Choroid plexus epithelial cell (primary cell): ENCODE measurements at regions not wholly inside any gene's neighbourhood (a gene's known extent, or its start where the extent isn't known, plus 50 kb on each side); places are given as distances from the start of the nearest gene placed in this dataset.

Experiments
- DNase-seq: peaks from one replicate; pipeline ENCODE4 v3.0.0-alpha.2; 2010; ENCODE audit warnings: low read depth
- H3K4me3 ChIP-seq: 2 replicates; pipeline ENCODE4 v1.5.1; 2011; ENCODE audit warnings: low read depth, mild to moderate bottlenecking, control low read depth, low read length, moderate library complexity
- TF ChIP-seq, protein P1 (sequence below): conservative IDR thresholded peaks from 2 replicates; pipeline ENCODE4 v1.5.1; 2011; ENCODE audit warnings: low read depth, mild to moderate bottlenecking, control low read depth, inconsistent platforms, low read length, moderate library complexity

DNA sequence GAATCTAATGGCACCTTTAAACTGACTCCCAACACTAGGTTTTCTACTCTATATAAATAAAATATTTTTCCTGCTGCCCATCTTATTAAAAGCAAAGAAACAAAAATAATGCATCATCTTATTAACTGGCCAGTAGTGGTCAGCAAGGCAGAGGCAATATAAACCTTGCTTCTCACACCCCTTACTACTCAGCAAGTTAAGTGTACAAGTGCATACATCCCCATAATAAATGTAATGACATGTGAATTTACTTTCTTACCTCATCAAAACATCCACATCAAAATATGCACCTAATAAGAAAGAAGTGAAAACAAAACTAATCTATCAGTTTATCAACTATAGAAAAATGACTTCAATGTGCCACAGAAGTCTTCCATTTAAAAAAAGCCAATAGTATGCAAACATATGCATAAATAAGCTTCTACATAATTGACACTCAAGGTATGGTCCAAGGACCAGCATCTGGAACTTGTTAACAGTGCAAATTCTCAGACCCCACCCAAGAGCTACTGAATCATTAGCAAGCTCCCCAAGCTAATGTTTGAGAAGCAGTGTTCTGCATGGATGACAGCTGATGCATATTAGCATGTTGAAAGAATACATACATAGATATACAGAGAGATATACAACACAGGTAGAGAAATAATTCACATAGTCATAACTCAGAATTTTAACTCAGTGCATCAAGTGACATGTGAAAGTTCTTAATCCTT is 182.7 kb downstream of the C7orf25 start:
- TF ChIP-seq, protein P1, sequence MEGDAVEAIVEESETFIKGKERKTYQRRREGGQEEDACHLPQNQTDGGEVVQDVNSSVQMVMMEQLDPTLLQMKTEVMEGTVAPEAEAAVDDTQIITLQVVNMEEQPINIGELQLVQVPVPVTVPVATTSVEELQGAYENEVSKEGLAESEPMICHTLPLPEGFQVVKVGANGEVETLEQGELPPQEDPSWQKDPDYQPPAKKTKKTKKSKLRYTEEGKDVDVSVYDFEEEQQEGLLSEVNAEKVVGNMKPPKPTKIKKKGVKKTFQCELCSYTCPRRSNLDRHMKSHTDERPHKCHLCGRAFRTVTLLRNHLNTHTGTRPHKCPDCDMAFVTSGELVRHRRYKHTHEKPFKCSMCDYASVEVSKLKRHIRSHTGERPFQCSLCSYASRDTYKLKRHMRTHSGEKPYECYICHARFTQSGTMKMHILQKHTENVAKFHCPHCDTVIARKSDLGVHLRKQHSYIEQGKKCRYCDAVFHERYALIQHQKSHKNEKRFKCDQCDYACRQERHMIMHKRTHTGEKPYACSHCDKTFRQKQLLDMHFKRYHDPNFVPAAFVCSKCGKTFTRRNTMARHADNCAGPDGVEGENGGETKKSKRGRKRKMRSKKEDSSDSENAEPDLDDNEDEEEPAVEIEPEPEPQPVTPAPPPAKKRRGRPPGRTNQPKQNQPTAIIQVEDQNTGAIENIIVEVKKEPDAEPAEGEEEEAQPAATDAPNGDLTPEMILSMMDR: no peak
- DNase-seq: no peak
- no peak overlapping the region for H3K4me3 ChIP-seq

DNA sequence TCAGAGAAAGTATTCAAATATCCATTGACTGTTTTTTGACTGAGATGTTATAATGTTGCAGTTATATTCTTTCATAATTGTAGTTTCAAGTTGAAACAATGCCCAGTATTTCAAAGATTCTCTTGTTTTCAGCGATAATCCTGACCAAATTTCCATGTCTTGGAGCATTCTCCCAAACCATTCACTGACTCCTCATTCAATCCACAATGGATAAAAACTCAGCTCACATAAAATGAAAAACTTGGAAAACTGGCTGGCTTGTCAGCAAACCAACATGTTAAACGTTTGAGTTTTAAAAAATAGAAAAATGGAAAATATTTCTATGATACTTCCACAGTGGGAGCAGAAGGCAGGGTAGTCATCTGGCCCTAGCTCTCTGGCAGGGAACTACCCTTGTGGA is 184.4 kb downstream of the C7orf25 start:
- H3K4me3 ChIP-seq: no peak overlapping the region
- DNase-seq: no peak
- TF ChIP-seq, protein P1: no peak

DNA sequence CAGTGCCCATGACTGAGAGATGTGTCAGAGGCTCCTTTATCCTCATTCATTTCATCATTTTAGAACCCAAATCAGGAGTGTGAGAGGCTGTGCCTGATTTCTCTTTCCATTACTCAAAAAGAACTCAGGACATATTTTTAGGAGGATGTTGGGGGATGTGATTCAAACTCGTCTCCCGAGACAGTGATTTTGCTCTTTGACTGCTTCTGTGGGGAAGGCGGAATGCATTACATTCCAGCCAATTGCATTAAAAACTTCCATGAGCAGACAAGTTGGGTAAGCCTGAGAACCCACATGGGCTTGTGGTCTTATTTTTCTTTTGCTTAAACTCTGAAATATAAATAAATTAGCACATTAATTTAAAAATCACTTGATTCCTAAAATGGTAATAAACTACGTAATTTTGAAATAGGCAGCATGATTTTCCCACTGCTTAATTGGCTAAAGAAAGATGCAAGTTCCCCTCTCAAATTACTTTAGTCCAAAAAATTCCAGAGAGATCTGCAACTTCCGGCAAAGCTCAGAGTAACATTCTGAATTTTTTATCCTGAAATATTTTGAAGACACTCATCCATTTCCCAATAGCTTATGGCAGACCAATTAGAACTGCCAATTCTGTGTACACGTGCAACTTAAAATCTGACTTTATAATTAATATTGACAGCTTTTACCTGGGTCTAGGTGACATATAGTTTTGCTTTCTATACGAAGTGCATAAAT is 185.6 kb downstream of the C7orf25 start:
- DNase-seq: no peak
- no peak overlapping the region for H3K4me3 ChIP-seq
- TF ChIP-seq, protein P1: no peak

DNA sequence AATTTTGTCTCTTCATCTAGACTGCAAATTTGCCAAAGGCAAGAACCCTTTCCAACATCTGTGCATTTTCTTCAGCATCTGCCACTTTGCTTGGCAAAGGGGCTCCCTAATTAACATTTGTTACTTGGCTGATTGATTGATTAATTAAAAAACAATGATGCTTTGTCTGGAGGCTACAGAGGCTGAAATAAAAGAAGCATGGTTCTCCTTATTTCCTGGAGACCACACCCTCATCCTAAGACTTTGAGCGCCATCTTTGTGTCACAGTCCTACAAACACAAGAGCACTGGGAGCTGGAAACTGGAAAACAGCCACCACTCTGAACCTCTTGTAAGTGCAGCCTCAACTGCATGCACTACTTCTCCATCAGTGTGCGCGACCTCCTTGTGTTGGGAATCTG is 189.2 kb downstream of the C7orf25 start:
- no peak overlapping the region for H3K4me3 ChIP-seq
- TF ChIP-seq, protein P1: no peak
- no peak for DNase-seq

DNA sequence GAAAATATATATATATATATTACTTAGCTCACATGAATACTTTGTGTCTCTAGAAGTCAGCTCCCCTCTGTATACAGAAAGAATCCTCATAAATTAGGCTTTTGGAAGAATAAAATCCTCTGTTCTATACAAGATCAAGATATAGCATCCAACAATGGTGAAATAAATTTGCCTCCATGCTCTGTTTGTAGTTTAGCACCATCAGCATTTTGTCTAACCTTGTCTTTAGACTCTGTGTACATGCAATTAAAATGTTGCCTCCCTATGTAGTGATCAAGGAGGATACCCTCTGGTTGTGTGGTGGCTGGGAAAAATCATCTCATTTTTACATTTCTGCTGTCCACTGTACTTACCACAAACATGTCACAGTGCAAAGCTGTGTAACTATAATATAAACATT is 189.7 kb downstream of the C7orf25 start:
- DNase-seq: no peak
- no peak overlapping the region for H3K4me3 ChIP-seq
- TF ChIP-seq, protein P1: no peak

DNA sequence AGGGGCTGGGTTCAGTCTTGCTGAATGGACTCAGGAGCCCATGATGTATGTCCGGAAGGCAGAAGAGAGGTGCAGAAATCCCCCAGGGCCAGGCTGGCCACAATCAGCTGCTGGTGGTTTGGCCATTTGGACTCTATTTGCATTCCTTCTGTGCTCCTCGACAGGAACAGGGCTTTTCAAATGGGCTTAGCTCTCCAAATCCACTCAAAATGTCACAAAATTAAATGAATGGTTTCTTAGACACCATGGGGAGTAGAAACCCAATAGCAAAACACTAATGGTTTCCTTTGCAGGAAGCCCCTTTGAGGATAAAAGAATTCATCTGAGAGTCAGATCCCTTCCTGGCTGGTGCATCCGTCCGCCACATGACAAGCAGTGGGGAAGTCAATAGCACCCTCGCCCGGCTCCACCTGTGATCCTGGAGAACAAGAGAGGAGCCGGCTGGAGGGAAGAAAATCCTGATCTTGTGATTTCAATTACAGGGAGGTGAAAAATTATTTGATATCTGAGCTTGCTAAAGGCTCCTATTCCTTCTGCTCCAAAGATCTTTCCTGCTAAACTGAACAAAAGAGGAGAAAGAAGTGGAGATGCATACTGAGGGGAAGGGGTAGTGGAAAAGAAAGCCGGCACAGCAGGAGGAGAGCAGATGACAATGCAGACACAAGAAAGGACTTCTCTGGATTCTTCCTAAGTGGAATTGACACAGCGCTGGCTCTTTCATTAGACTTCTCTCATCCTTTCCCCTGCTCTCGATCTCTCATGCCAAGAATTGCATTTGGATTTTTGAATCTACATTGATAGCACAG is 190.7 kb downstream of the C7orf25 start:
- TF ChIP-seq, protein P1: no peak
- DNase-seq: no peak
- H3K4me3 ChIP-seq: no peak overlapping the region
